Cardiac muscle cell (in vitro differentiated cells and primary cell): ENCODE measurements at regions not wholly inside any gene's neighbourhood (a gene's known extent, or its start where the extent isn't known, plus 50 kb on each side); places are given as distances from the start of the nearest gene placed in this dataset.

Experiments used
- DNase-seq, 2 donors: peaks; one replicate each; pipeline versions ENCODE4 v3.0.0 to v3.0.0-alpha.2; 2010 to 2017; ENCODE audit warnings: low read depth in 1 of 2, low spot score in 1 of 2
- H3K27ac ChIP-seq: fragments of 200-600 bp; sonication (generic); 2 replicates; pipeline ENCODE4 v1.5.1; 2016
- H3K27me3 ChIP-seq: fragments of 200-600 bp; sonication (generic); 2 replicates; pipeline ENCODE4 v1.6.0; 2016; ENCODE audit warnings: control low read depth
- H3K36me3 ChIP-seq: fragments of 200-600 bp; sonication (generic); 2 replicates; pipeline ENCODE4 v1.5.1; 2016; ENCODE audit warnings: control low read depth
- H3K4me1 ChIP-seq: fragments of 200-600 bp; sonication (generic); 2 replicates; pipeline ENCODE4 v1.8.1; 2017; ENCODE audit warnings: low read depth, mild to moderate bottlenecking, mixed run types
- H3K4me3 ChIP-seq: fragments of 200-600 bp; sonication (generic); 2 replicates; pipeline ENCODE4 v1.5.1; 2016; ENCODE audit warnings: mild to moderate bottlenecking
- H3K9me3 ChIP-seq: fragments of 200-600 bp; sonication (generic); 2 replicates; pipeline ENCODE4 v1.5.1; 2017; ENCODE audit warnings: low read depth, mild to moderate bottlenecking, control low read depth
- TF ChIP-seq, protein P1 (sequence below): IDR thresholded peaks from 2 replicates; pipeline ENCODE4 v1.5.1; 2012; ENCODE audit warnings: low read depth, mild to moderate bottlenecking, low read length

DNA sequence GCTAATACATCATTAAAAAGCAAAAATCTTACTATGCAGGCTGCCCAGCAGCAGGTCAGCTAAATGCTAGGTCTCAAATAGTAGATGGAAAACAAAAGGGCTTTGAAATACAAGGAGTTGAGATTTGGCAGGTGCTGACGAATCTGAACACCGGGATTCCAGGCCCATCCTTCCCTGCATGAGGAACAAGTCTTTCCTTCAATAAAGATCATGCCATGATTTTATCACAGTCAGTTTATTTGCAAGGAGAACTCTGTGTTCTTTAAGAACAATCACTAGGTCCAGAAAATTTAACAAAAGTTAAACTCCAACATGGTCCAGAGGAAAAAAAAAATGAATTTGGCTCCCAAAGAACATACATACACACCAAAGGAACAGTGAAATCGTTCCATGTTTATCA, 551.4 kb downstream of the SLITRK6 start:
- Histone ChIP-seq H3K4me1 (no peaks in the 10 kb centered on the region), H3K4me3 (no peak overlapping the region), H3K36me3 (no peaks in the 10 kb centered on the region), H3K27me3 (no peaks in the 10 kb centered on the region), H3K27ac (no peak overlapping the region), H3K9me3 (no peaks in the 10 kb centered on the region)
- DNase-seq = no peak
- TF ChIP-seq, protein P1, sequence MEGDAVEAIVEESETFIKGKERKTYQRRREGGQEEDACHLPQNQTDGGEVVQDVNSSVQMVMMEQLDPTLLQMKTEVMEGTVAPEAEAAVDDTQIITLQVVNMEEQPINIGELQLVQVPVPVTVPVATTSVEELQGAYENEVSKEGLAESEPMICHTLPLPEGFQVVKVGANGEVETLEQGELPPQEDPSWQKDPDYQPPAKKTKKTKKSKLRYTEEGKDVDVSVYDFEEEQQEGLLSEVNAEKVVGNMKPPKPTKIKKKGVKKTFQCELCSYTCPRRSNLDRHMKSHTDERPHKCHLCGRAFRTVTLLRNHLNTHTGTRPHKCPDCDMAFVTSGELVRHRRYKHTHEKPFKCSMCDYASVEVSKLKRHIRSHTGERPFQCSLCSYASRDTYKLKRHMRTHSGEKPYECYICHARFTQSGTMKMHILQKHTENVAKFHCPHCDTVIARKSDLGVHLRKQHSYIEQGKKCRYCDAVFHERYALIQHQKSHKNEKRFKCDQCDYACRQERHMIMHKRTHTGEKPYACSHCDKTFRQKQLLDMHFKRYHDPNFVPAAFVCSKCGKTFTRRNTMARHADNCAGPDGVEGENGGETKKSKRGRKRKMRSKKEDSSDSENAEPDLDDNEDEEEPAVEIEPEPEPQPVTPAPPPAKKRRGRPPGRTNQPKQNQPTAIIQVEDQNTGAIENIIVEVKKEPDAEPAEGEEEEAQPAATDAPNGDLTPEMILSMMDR = no peak

DNA sequence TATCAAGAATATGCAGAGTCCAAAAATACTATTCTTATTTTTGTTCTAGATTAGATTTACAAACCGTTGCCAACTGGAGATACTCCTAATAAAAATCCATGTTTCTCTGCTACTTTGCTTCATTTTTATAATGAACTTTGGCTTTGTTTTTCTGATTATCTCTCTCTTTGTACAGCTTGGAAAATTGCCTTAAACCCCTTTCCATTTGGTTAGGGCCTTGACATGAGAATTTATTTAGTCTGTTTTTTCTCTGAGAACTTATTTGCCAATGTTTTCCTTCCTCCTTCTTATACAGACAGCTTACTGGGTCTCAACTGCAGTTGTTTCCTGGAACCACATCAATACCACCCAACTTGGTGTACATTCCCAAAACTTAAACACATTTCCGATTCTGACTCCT, 555.4 kb downstream of the SLITRK6 start:
- peak in 1 of 2 donors; percentile 56 for DNase-seq
- H3K36me3 ChIP-seq = no peaks in the 10 kb centered on the region
- no peak overlapping the region for H3K27ac ChIP-seq
- no peaks in the 10 kb centered on the region for H3K4me1 ChIP-seq
- TF ChIP-seq, protein P1 = no peak
- no peaks in the 10 kb centered on the region for H3K9me3 ChIP-seq
- H3K27me3 ChIP-seq = no peaks in the 10 kb centered on the region
- no peak overlapping the region for H3K4me3 ChIP-seq

DNA sequence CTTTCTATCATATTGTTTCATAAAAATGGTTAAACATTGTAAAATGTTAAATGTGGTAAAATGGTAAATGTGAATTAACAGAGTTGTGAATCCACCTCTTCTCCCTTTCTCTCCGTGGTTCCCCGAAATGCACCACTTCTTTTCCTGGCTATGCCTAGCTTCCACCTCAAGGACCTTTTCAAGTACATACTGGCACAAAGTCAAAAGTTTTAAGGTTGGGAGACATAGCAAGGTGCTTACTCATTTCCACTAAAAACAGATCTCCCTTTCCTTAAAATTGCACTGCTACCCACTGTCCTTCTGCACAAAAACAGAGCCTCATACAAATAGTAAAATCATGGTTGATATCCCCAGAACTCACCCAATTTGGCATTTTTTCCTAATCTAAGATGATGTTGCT, 558.2 kb downstream of the SLITRK6 start:
- Histone ChIP-seq H3K36me3 (no peaks in the 10 kb centered on the region), H3K27me3 (no peaks in the 10 kb centered on the region), H3K4me1 (no peaks in the 10 kb centered on the region), H3K27ac (no peak overlapping the region), H3K4me3 (no peak overlapping the region), H3K9me3 (no peaks in the 10 kb centered on the region)
- DNase-seq = peak in 1 of 2 donors; percentile 48
- TF ChIP-seq, protein P1 = no peak

DNA sequence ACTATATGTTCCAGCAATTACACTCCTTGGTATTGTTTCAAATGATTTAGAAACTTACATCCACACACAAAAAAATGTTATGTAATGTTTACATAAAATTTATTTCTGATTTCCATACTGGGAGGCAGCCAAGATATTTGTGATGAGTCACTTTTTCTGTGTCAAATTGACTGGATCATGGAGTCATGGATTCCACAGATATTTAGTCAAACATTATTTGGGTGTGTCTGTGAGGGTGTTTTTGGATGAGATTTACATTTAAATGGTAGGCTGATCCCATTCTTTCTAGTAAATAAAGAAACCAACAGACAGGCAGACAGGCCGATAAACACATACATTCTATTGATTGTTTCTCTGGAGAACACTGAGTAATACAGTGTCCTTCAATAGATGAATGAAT, 562.8 kb downstream of the SLITRK6 start:
- TF ChIP-seq, protein P1 = no peak
- no peaks in the 10 kb centered on the region for H3K27me3 ChIP-seq
- H3K9me3 ChIP-seq = no peaks in the 10 kb centered on the region
- no peak overlapping the region for H3K27ac ChIP-seq
- no peaks in the 10 kb centered on the region for H3K4me1 ChIP-seq
- peak in 1 of 2 donors; percentile 49 for DNase-seq
- no peaks in the 10 kb centered on the region for H3K36me3 ChIP-seq
- H3K4me3 ChIP-seq = no peak overlapping the region

DNA sequence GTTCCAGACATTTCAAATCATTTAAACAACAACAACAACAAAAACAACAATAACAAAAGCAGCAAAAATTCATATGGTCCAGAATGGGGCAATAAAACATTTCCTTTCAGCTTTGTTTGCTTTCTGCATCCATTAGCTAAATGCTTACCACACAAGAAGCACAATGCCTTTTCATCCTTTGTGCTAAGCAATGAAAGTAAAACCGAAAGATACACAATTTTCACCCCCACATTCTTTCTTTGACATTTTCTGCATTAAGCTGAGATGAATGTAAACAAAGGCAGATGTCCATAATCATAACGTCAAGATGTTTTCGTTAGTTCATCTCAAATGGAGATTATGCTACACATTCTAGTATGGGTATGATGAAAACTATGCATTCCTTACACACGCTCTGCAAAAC, 568.5 kb downstream of the SLITRK6 start:
- Histone ChIP-seq H3K27me3 (no peaks in the 10 kb centered on the region), H3K4me1 (no peaks in the 10 kb centered on the region), H3K36me3 (no peaks in the 10 kb centered on the region), H3K27ac (no peak overlapping the region), H3K9me3 (no peaks in the 10 kb centered on the region), H3K4me3 (no peak overlapping the region)
- peak in 1 of 2 donors; percentile 3 for DNase-seq
- TF ChIP-seq, protein P1 = no peak

DNA sequence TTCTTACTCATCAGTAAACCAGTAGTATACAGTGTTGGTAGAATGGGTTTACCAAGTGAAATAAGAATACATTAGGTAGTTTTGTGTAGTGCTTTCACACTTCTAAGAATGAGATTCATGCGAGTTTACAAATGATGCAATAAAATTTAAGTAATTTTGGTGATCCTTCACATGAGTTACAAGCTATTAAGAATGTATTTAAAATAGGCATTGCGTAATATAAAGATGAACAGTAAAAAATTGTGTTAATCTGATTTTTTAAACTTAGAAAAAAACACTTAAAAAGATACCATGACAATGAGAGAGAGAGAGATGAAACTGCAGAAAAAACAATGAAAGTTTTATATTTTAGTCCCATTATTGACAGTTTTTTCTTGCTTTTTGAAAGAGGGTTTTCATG, 570.5 kb downstream of the SLITRK6 start:
- no peak overlapping the region for H3K4me3 ChIP-seq
- no peaks in the 10 kb centered on the region for H3K4me1 ChIP-seq
- no peaks in the 10 kb centered on the region for H3K36me3 ChIP-seq
- no peaks in the 10 kb centered on the region for H3K27me3 ChIP-seq
- TF ChIP-seq, protein P1 = no peak
- DNase-seq = no peak
- H3K9me3 ChIP-seq = no peaks in the 10 kb centered on the region
- no peak overlapping the region for H3K27ac ChIP-seq
